Activated CD4-positive, alpha-beta T cell treated with anti-CD3 and anti-CD28 coated beads, Interleukin-2, amount 10 ng/mL, durations not matched to agents 24 days and 14 days (primary cell): ENCODE measurements at regions not wholly inside any gene's neighbourhood (a gene's known extent, or its start where the extent isn't known, plus 50 kb on each side); places are given as distances from the start of the nearest gene placed in this dataset.

Experiments used
- DNase-seq: peaks from one replicate; pipeline ENCODE4 v3.0.0; 2022
- H3K27ac Mint-ChIP-seq: one replicate; pipeline ENCODE4 v1.8.0; 2022; ENCODE audit warnings: mild to moderate bottlenecking, mixed read lengths
- H3K27me3 Mint-ChIP-seq: one replicate; pipeline ENCODE4 v1.8.0; 2022; ENCODE audit warnings: mixed read lengths
- H3K36me3 Mint-ChIP-seq: one replicate; pipeline ENCODE4 v1.8.0; 2022; ENCODE audit warnings: low read depth, mild to moderate bottlenecking, mixed read lengths
- H3K4me1 Mint-ChIP-seq: one replicate; pipeline ENCODE4 v1.8.0; 2021; ENCODE audit warnings: mixed read lengths
- H3K4me3 Mint-ChIP-seq: one replicate; pipeline ENCODE4 v1.8.0; 2022; ENCODE audit warnings: mild to moderate bottlenecking, moderate library complexity, mixed read lengths
- H3K9me3 Mint-ChIP-seq: one replicate; pipeline ENCODE4 v1.8.0; 2021; ENCODE audit warnings: mixed read lengths
- intact Hi-C: fragments of 100-400 bp; cut with micrococcal nuclease; formaldehyde crosslinking; loops from one replicate; pipeline ENCODE4 v1.15.1; 2023

GRCh38 chr13:64930636-64931035 lies 2299.5 kb downstream of the PCDH9 start:
- no peak for DNase-seq
- Mint-ChIP-seq H3K27ac (no peak overlapping the region), H3K9me3 (no peaks in the 10 kb centered on the region)

GRCh38 chr13:64928696-64929499 lies 2301.2 kb downstream of the PCDH9 start:
- DNase-seq = no peak
- Mint-ChIP-seq H3K36me3 (no peaks in the 10 kb centered on the region), H3K4me1 (no peaks in the 10 kb centered on the region), H3K4me3 (no peak overlapping the region), H3K9me3 (no peaks in the 10 kb centered on the region), H3K27ac (no peak overlapping the region), H3K27me3 (no peaks in the 10 kb centered on the region)
- intact Hi-C loops = no loop called here

More at GRCh38 chr13:64930636-64931035, 2299.5 kb downstream of the PCDH9 start:
- Mint-ChIP-seq H3K36me3 (no peaks in the 10 kb centered on the region), H3K27me3 (no peaks in the 10 kb centered on the region), H3K4me1 (no peaks in the 10 kb centered on the region), H3K4me3 (no peak overlapping the region)
- intact Hi-C loops = no loop called here

DNA sequence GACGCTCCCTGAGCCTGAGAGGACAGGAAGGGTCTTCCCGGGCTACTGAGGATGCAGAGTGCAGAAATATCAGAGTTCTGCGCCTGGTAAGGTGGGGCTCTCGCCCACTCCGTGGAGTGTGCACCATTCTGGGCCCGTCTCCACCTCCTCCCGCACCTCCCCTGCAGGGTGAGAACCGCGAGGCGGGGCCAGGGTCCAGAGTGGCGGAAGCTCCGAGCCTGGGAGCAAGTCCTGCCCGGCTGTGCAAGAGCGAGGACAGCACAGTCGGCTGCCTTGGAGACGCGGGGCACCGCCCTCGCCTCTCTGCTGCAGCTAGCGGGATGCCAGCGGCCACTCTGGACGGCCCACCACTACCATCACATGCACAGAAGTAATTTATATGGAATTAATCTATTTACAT lies 2304.4 kb downstream of the PCDH9 start:
- Mint-ChIP-seq H3K4me3 (no peak overlapping the region), H3K36me3 (no peaks in the 10 kb centered on the region), H3K27me3 (no peaks in the 10 kb centered on the region), H3K4me1 (no peaks in the 10 kb centered on the region), H3K9me3 (peaks cover 5% of the 10 kb centered on the region), H3K27ac (no peak overlapping the region)
- no peak for DNase-seq
- intact Hi-C loops = no loop called here

- no peaks in the 10 kb centered on the region for H3K36me3 Mint-ChIP-seq
Observed at GRCh38 chr13:64925284-64925683, 2304.9 kb downstream of the PCDH9 start.

GRCh38 chr13:64924401-64924800 lies 2305.7 kb downstream of the PCDH9 start:
- no peak overlapping the region for H3K4me3 Mint-ChIP-seq
- H3K4me1 Mint-ChIP-seq = no peaks in the 10 kb centered on the region
- H3K27me3 Mint-ChIP-seq = no peaks in the 10 kb centered on the region
- H3K27ac Mint-ChIP-seq = no peak overlapping the region
- peaks cover 5% of the 10 kb centered on the region for H3K9me3 Mint-ChIP-seq
- intact Hi-C loops = no loop called here
- no peak for DNase-seq
- no peaks in the 10 kb centered on the region for H3K36me3 Mint-ChIP-seq

More at GRCh38 chr13:64925284-64925683, 2304.9 kb downstream of the PCDH9 start:
- H3K4me3 Mint-ChIP-seq = no peak overlapping the region
- H3K27me3 Mint-ChIP-seq = no peaks in the 10 kb centered on the region
- DNase-seq = no peak
- intact Hi-C loops = no loop called here
- H3K27ac Mint-ChIP-seq = no peak overlapping the region
- no peaks in the 10 kb centered on the region for H3K4me1 Mint-ChIP-seq
- H3K9me3 Mint-ChIP-seq = peaks cover 5% of the 10 kb centered on the region

DNA sequence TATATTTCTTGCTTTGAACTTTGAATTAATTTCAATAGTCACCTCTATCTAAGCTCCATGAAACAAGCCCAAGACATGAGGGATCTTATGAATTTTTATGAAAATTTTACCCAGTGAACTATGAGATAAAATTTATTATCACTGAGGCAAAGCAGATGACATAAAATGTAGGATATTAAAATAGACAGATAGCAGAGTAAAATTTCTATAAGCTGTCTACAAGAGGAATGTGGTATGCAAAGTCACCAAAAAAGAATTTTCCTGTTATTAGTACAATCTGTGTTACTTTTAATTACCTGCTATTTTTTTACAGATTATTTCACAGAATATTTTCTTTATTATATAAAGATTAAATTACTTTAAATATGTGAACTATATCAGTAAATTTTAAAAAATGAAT lies 2312.6 kb downstream of the PCDH9 start:
- no peaks in the 10 kb centered on the region for H3K9me3 Mint-ChIP-seq
- no peaks in the 10 kb centered on the region for H3K36me3 Mint-ChIP-seq
- H3K27me3 Mint-ChIP-seq = no peaks in the 10 kb centered on the region
- intact Hi-C loops = no loop called here
- no peak overlapping the region for H3K4me3 Mint-ChIP-seq
- no peaks in the 10 kb centered on the region for H3K4me1 Mint-ChIP-seq
- DNase-seq = no peak
- no peak overlapping the region for H3K27ac Mint-ChIP-seq

- intact Hi-C loops = no loop called here
- Mint-ChIP-seq H3K9me3 (peaks cover 3% of the 10 kb centered on the region), H3K4me1 (no peaks in the 10 kb centered on the region), H3K4me3 (no peak overlapping the region), H3K27me3 (no peaks in the 10 kb centered on the region), H3K36me3 (no peaks in the 10 kb centered on the region), H3K27ac (no peak overlapping the region)
- DNase-seq = no peak
Observed at GRCh38 chr13:64912141-64912540, 2318.0 kb downstream of the PCDH9 start.

DNA sequence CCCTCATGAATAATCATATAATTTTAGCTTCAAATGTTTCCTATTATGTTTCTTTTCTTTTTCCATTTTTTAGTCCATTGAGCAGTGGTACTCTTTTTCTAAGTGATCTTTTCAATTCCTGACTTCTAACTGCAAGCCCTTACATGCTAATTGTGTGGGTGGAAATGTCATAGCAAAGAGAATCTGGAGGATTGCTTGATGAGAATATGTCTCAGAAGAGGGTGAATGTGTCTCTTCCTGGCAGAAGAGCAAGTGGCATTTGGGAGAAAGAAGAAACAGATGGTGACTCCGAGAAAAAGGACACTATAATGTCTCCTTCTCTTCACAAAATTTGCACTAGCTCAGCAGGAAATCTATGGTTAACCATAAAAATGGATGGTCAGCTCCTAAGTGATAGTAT lies 2320.0 kb downstream of the PCDH9 start:
- H3K36me3 Mint-ChIP-seq = no peaks in the 10 kb centered on the region
- no peaks in the 10 kb centered on the region for H3K4me1 Mint-ChIP-seq
- intact Hi-C loops = no loop called here
- H3K27me3 Mint-ChIP-seq = no peaks in the 10 kb centered on the region
- no peak for DNase-seq
- no peak overlapping the region for H3K4me3 Mint-ChIP-seq
- no peak overlapping the region for H3K27ac Mint-ChIP-seq
- peaks cover 3% of the 10 kb centered on the region for H3K9me3 Mint-ChIP-seq

- Mint-ChIP-seq H3K27me3 (no peaks in the 10 kb centered on the region), H3K4me1 (no peaks in the 10 kb centered on the region), H3K9me3 (peaks cover 3% of the 10 kb centered on the region), H3K36me3 (no peaks in the 10 kb centered on the region), H3K27ac (no peak overlapping the region), H3K4me3 (no peak overlapping the region)
- DNase-seq = no peak
- intact Hi-C loops = no loop called here
Observed at GRCh38 chr13:64909184-64909583, 2321.0 kb downstream of the PCDH9 start.

DNA sequence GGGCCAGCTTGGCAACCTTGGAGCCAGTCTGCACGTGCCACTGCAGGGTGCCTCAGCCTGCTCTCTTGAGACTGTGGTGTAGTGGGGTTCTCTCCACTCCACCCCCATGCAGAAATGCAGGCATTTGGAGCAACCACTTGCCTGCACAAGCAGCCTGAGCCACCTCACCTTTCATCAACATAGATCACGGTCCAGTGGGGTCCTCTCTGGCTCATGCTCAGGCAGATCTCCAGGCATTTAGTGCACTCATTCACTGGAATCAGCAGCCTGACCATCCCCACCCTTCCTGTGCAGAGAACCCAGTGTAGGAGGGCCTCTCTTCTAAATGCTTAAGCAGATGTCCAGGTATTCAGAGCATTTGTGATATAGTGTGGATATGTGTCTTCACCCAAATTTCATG lies 2330.1 kb downstream of the PCDH9 start:
- no peak for DNase-seq
- Mint-ChIP-seq H3K27me3 (no peaks in the 10 kb centered on the region), H3K4me3 (no peak overlapping the region), H3K36me3 (no peaks in the 10 kb centered on the region), H3K27ac (no peak overlapping the region), H3K4me1 (no peaks in the 10 kb centered on the region), H3K9me3 (peaks cover 14% of the 10 kb centered on the region)
- intact Hi-C loops = no loop called here

DNA sequence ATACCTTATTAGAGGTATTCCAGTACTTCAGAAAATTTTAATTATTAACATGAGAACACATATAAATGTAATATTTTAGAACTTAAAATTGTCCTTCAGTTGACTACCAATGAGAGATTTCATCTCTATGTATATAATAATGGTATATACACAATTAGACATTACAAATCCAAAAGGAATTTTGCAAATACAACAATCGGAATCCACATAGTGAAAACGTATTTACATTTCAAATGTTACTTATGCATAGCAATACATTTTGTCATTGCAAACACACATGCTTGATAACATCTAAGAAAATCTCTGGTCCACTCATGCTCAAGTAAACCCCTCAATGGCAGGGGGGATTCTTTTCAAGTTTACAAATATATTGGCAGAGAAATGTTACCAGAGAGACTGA lies 2345.2 kb downstream of the PCDH9 start:
- intact Hi-C loops = no loop called here
- no peaks in the 10 kb centered on the region for H3K4me1 Mint-ChIP-seq
- no peaks in the 10 kb centered on the region for H3K27me3 Mint-ChIP-seq
- DNase-seq = no peak
- no peak overlapping the region for H3K27ac Mint-ChIP-seq
- H3K4me3 Mint-ChIP-seq = no peak overlapping the region
- no peaks in the 10 kb centered on the region for H3K36me3 Mint-ChIP-seq
- H3K9me3 Mint-ChIP-seq = no peaks in the 10 kb centered on the region

DNA sequence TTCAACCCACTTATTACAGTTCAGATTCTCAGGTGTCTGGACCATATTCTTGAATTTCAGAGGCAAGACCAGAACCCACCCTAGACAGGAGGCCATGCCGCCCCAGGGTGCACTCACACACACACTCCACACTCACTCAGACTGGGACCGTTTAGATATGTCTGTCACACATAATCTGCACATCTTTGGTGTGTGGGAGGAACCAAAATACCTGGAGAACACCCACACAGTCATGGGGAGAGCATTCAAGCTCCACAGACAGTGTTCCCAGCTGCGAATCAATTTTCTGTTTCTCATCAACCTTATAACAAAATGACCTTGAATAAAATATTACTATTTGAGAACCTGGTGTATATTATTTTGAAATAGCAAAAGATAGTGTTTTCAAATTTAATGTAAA lies 2353.0 kb downstream of the PCDH9 start:
- no peak for DNase-seq
- intact Hi-C loops = no loop called here
- Mint-ChIP-seq H3K4me1 (no peaks in the 10 kb centered on the region), H3K36me3 (no peaks in the 10 kb centered on the region), H3K9me3 (no peaks in the 10 kb centered on the region), H3K27me3 (no peaks in the 10 kb centered on the region), H3K4me3 (no peak overlapping the region), H3K27ac (no peak overlapping the region)

- no peaks in the 10 kb centered on the region for H3K4me1 Mint-ChIP-seq
- H3K9me3 Mint-ChIP-seq = peaks cover 3% of the 10 kb centered on the region
- no peaks in the 10 kb centered on the region for H3K36me3 Mint-ChIP-seq
- no peaks in the 10 kb centered on the region for H3K27me3 Mint-ChIP-seq
- intact Hi-C loops = no loop called here
- DNase-seq = no peak
- H3K27ac Mint-ChIP-seq = no peak overlapping the region
- H3K4me3 Mint-ChIP-seq = no peak overlapping the region
Observed at GRCh38 chr13:64871742-64872141, 2358.4 kb downstream of the PCDH9 start.

DNA sequence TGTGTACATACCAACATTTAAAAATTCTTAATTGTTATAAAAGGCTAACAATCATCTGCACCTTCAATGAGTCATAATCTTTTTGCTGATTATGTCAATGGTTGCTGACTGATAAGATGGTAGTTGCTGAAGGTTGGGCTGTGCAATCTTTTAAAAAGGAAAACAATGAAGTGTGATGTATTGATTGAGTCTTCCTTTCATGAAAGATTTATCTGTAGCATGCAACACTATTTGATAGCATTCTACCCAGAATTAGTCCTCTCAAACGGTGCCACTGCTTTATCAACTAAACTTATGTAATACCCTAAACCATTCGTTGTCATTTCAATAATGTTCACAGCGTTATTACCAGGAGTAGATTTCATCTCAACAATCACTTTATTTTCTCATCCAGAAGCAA lies 2360.6 kb downstream of the PCDH9 start:
- H3K27ac Mint-ChIP-seq = no peak overlapping the region

DNA sequence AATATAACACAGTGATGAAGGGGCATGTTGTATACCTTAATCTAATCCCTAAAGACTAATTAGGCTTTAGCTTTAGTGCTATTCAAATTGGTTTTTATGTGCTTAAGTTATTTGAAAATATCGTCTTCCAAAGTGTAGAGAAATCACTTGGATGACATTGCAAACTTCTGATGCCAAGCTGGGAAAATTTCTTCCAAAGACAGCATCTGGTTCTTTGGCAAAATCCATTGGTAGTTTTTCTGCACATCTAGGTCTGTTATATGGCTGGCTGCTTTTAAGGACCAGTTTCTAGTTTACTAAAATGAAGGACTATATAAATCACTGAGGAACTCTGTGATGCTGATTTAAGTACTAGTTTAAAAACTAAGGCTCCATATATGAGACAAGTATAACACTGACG lies 2362.3 kb downstream of the PCDH9 start:
- H3K27ac Mint-ChIP-seq = no peak overlapping the region
- no peaks in the 10 kb centered on the region for H3K36me3 Mint-ChIP-seq
- H3K4me3 Mint-ChIP-seq = no peak overlapping the region
- H3K27me3 Mint-ChIP-seq = no peaks in the 10 kb centered on the region
- no peak for DNase-seq
- intact Hi-C loops = no loop called here
- H3K4me1 Mint-ChIP-seq = no peaks in the 10 kb centered on the region
- peaks cover 3% of the 10 kb centered on the region for H3K9me3 Mint-ChIP-seq

More for the DNA sequence above, 2360.6 kb downstream of the PCDH9 start:
- DNase-seq = no peak
- peaks cover 3% of the 10 kb centered on the region for H3K9me3 Mint-ChIP-seq
- H3K27me3 Mint-ChIP-seq = no peaks in the 10 kb centered on the region
- H3K36me3 Mint-ChIP-seq = no peaks in the 10 kb centered on the region
- intact Hi-C loops = no loop called here
- no peak overlapping the region for H3K4me3 Mint-ChIP-seq
- H3K4me1 Mint-ChIP-seq = no peaks in the 10 kb centered on the region
